ENCODE measurements at regions not wholly inside any gene's neighbourhood (a gene's known extent, or its start where the extent isn't known, plus 50 kb on each side); places are given as distances from the start of the nearest gene placed in this dataset.

DNA sequence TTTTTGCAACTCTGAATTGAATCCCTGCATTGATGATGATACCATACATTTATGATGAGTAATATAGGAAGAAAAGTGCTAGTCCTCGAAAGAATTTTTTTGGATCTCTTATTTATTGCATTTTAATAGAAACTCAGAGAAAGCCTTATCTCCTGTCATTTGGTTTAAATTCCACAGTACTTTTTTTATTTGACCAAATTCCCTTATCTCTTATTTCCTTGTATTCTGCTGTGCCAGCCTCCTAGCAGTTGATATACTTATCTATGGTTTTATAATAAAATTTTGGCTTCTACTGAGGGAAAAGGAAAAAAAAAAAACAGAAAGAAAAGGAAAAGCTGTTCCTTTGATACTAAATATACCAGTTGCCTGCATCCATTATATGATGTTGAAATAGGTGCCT lies 535.1 kb upstream of the NR2F2 start:
- no peak overlapping the region for H4K12ac ChIP-seq (ENCODE audit: low read depth, low read length)
- no peak overlapping the region for H3K23ac ChIP-seq (ENCODE audit: low read length)
- no peaks in the 10 kb centered on the region for H3K9me3 ChIP-seq (ENCODE audit: insufficient read depth, low read depth, low read length)
- no peaks in the 10 kb centered on the region for H3K79me2 ChIP-seq (ENCODE audit: control insufficient read depth, insufficient read depth, low read length, poor library complexity)
- no peak overlapping the region for H3K27ac ChIP-seq (ENCODE audit: low read depth, low read length)
- no peak overlapping the region for H2AK5ac ChIP-seq (ENCODE audit: low read length)
- H3K18ac ChIP-seq (ENCODE audit: low read length): no peak overlapping the region
- no peak overlapping the region for H2BK120ac ChIP-seq (ENCODE audit: insufficient read depth, low read length, poor library complexity)
- H3K9ac ChIP-seq (ENCODE audit: low read length): no peak overlapping the region
- no peaks in the 10 kb centered on the region for H3K4me1 ChIP-seq (ENCODE audit: control insufficient read depth in 1 of 2, insufficient read depth in 2 of 2, low read length in 2 of 2)
- H2BK12ac ChIP-seq (ENCODE audit: low read length): no peak overlapping the region
- no peak overlapping the region for H3K14ac ChIP-seq (ENCODE audit: low read length)
- no peaks in the 10 kb centered on the region for H3K36me3 ChIP-seq (ENCODE audit: control insufficient read depth in 1 of 2, insufficient read depth in 2 of 2, low read length in 2 of 2)
- no peaks in the 10 kb centered on the region for H3K27me3 ChIP-seq (ENCODE audit: insufficient read depth, low read length)
- no peak overlapping the region for H3K4me2 ChIP-seq (ENCODE audit: low read length)
- no peak for DNase-seq
- no peak overlapping the region for H3K4ac ChIP-seq (ENCODE audit: low read depth, low read length)
- no peak overlapping the region for H2AFZ ChIP-seq (ENCODE audit: insufficient read depth, low read length, poor library complexity)
- H3K79me1 ChIP-seq (ENCODE audit: low read length): no peaks in the 10 kb centered on the region
- no CpG with 5 or more reads among the region's 1 CpG for WGBS (ENCODE audit: extremely low coverage, insufficient coverage, insufficient read length)
- no peak overlapping the region for H2BK5ac ChIP-seq (ENCODE audit: low read depth, low read length, poor library complexity)
- no peak overlapping the region for H4K8ac ChIP-seq (ENCODE audit: low read depth, low read length)
- no peak overlapping the region for H4K91ac ChIP-seq (ENCODE audit: low read depth, low read length)
- no peak overlapping the region for H3K4me3 ChIP-seq (ENCODE audit: low read depth, low read length)

DNA sequence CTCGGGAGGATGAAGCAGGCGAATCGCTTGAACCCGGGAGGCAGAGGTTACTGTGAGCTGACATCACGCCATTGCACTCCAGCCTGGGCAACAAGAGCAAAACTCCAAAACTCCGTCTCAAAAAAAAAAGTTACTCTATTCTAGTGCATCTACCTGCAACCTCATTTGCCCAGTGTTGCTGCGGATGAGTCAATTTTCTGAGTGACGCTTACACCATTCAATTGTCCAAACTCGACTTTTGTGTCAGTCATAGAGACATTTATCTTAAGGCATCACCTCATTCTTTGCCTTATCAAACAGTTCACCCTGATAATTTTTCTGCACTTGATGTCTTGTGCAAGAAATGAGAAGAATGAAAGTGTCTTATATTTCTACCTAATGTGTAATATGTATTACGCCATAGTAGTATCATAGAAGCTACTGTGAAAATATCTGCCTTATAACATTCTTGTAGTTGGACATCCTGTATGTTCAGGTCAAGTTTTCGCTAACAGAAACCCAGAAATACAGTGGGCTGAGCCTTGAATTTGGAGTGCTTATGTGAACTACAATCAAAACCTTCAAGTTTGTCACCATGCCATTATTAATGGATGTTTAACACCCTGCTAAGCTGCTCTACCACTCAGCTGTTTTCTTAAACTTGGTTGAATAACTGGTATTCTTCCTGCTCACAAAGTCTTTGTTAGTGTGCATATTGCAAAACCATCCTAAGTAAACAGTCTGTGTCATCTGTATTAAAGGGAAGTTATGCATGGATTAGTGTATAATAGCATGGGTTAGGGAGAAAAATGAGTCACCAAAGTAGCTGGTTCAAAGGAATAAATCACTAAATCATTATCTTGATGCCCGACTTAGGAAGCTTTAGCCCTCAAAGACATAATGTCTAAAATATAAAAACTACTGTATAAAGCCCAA lies 531.0 kb upstream of the NR2F2 start:
- DNase-seq: peak in 1 of 2 donors; percentile 13
- no CpG with 5 or more reads among the region's 12 CpGs for WGBS (ENCODE audit: extremely low coverage, insufficient coverage, insufficient read length)
- H3K79me1 ChIP-seq (ENCODE audit: low read length): no peaks in the 10 kb centered on the region
- H3K79me2 ChIP-seq (ENCODE audit: control insufficient read depth, insufficient read depth, low read length, poor library complexity): no peaks in the 10 kb centered on the region
- no peak overlapping the region for H2AK5ac ChIP-seq (ENCODE audit: low read length)
- no peak overlapping the region for H3K23ac ChIP-seq (ENCODE audit: low read length)
- no peak overlapping the region for H3K27ac ChIP-seq (ENCODE audit: low read depth, low read length)
- H3K4ac ChIP-seq (ENCODE audit: low read depth, low read length): no peak overlapping the region
- no peak overlapping the region for H3K9ac ChIP-seq (ENCODE audit: low read length)
- H3K4me1 ChIP-seq (ENCODE audit: control insufficient read depth in 1 of 2, insufficient read depth in 2 of 2, low read length in 2 of 2): no peaks in the 10 kb centered on the region
- no peak overlapping the region for H2BK120ac ChIP-seq (ENCODE audit: insufficient read depth, low read length, poor library complexity)
- H3K18ac ChIP-seq (ENCODE audit: low read length): no peak overlapping the region
- no peak overlapping the region for H2AFZ ChIP-seq (ENCODE audit: insufficient read depth, low read length, poor library complexity)
- H2BK12ac ChIP-seq (ENCODE audit: low read length): no peak overlapping the region
- no peaks in the 10 kb centered on the region for H3K9me3 ChIP-seq (ENCODE audit: insufficient read depth, low read depth, low read length)
- H4K12ac ChIP-seq (ENCODE audit: low read depth, low read length): no peak overlapping the region
- no peak overlapping the region for H3K4me2 ChIP-seq (ENCODE audit: low read length)
- no peak overlapping the region for H4K8ac ChIP-seq (ENCODE audit: low read depth, low read length)
- no peak overlapping the region for H2BK5ac ChIP-seq (ENCODE audit: low read depth, low read length, poor library complexity)
- no peak overlapping the region for H4K91ac ChIP-seq (ENCODE audit: low read depth, low read length)
- no peak overlapping the region for H3K4me3 ChIP-seq (ENCODE audit: low read depth, low read length)
- H3K27me3 ChIP-seq (ENCODE audit: insufficient read depth, low read length): no peaks in the 10 kb centered on the region
- no peak overlapping the region for H3K14ac ChIP-seq (ENCODE audit: low read length)
- H3K36me3 ChIP-seq (ENCODE audit: control insufficient read depth in 1 of 2, insufficient read depth in 2 of 2, low read length in 2 of 2): no peaks in the 10 kb centered on the region

DNA sequence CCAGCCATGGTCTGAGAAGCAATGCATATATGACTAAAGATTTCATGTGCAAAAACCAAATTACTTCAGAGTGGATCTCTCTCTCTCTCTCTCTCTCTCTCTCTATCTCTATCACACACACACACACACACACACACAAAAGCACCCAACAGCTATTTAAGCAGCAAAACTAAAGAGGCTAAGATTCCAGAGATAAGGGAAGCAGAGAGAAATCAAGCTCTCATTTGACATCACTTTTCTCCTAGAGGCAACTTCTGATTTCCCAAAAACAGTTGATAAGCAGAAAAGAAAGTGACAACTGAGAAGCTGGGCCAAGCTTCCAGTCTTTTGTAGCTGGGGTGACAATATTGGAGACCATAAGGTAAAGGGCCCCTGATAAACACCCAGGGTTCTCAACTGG lies 526.0 kb upstream of the NR2F2 start:
- Histone ChIP-seq H3K18ac (ENCODE audit: low read length) (no peak overlapping the region), H3K79me2 (ENCODE audit: control insufficient read depth, insufficient read depth, low read length, poor library complexity) (no peaks in the 10 kb centered on the region), H2AK5ac (ENCODE audit: low read length) (no peak overlapping the region)

DNA sequence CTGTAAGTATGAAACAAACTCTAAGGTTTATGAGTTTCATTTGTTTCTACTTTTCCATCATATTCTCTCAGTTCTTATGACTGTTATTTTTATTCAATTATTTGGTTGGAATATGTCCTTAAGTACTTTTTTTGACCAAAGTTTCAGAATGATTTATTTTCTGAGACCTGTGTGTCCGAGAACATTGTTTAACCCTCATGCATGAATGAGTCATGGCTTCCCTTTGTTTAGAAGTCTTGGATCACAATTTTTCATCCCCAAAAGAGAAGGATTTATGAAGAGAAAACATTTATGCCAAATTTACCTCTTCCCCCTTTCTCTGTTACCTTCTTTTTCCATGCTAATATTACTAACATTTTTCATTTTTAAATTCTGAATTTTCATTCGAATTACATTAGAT lies 518.0 kb upstream of the NR2F2 start:
- Histone ChIP-seq H4K12ac (ENCODE audit: low read depth, low read length) (no peak overlapping the region), H3K4me3 (ENCODE audit: low read depth, low read length) (no peak overlapping the region), H3K14ac (ENCODE audit: low read length) (no peak overlapping the region), H3K27ac (ENCODE audit: low read depth, low read length) (no peak overlapping the region), H2AFZ (ENCODE audit: insufficient read depth, low read length, poor library complexity) (no peak overlapping the region), H3K18ac (ENCODE audit: low read length) (no peak overlapping the region), H3K4me2 (ENCODE audit: low read length) (no peak overlapping the region), H3K9me3 (ENCODE audit: insufficient read depth, low read depth, low read length) (no peaks in the 10 kb centered on the region), H3K4ac (ENCODE audit: low read depth, low read length) (no peak overlapping the region), H4K8ac (ENCODE audit: low read depth, low read length) (no peak overlapping the region), H2AK5ac (ENCODE audit: low read length) (no peak overlapping the region), H2BK120ac (ENCODE audit: insufficient read depth, low read length, poor library complexity) (no peak overlapping the region), H2BK12ac (ENCODE audit: low read length) (no peak overlapping the region), H3K23ac (ENCODE audit: low read length) (no peak overlapping the region), H3K36me3 (ENCODE audit: control insufficient read depth in 1 of 2, insufficient read depth in 2 of 2, low read length in 2 of 2) (no peaks in the 10 kb centered on the region), H3K9ac (ENCODE audit: low read length) (no peak overlapping the region), H4K91ac (ENCODE audit: low read depth, low read length) (no peak overlapping the region), H2BK5ac (ENCODE audit: low read depth, low read length, poor library complexity) (no peak overlapping the region), H3K79me1 (ENCODE audit: low read length) (no peaks in the 10 kb centered on the region), H3K27me3 (ENCODE audit: insufficient read depth, low read length) (no peaks in the 10 kb centered on the region), H3K4me1 (ENCODE audit: control insufficient read depth in 1 of 2, insufficient read depth in 2 of 2, low read length in 2 of 2) (no peaks in the 10 kb centered on the region), H3K79me2 (ENCODE audit: control insufficient read depth, insufficient read depth, low read length, poor library complexity) (no peaks in the 10 kb centered on the region)
- WGBS (ENCODE audit: extremely low coverage, insufficient coverage, insufficient read length): 100% methylated on average over 1 of the region's 2 CpGs
- no peak for DNase-seq

More for the DNA sequence above, 526.0 kb upstream of the NR2F2 start:
- Histone ChIP-seq H3K9ac (ENCODE audit: low read length) (no peak overlapping the region), H2BK12ac (ENCODE audit: low read length) (no peak overlapping the region), H3K4me3 (ENCODE audit: low read depth, low read length) (no peak overlapping the region), H4K91ac (ENCODE audit: low read depth, low read length) (no peak overlapping the region), H3K36me3 (ENCODE audit: control insufficient read depth in 1 of 2, insufficient read depth in 2 of 2, low read length in 2 of 2) (no peaks in the 10 kb centered on the region), H3K79me1 (ENCODE audit: low read length) (no peaks in the 10 kb centered on the region), H3K4me2 (ENCODE audit: low read length) (no peak overlapping the region), H4K8ac (ENCODE audit: low read depth, low read length) (no peak overlapping the region), H3K4me1 (ENCODE audit: control insufficient read depth in 1 of 2, insufficient read depth in 2 of 2, low read length in 2 of 2) (no peaks in the 10 kb centered on the region), H3K27me3 (ENCODE audit: insufficient read depth, low read length) (no peaks in the 10 kb centered on the region), H3K27ac (ENCODE audit: low read depth, low read length) (no peak overlapping the region), H3K9me3 (ENCODE audit: insufficient read depth, low read depth, low read length) (no peaks in the 10 kb centered on the region), H3K4ac (ENCODE audit: low read depth, low read length) (no peak overlapping the region), H4K12ac (ENCODE audit: low read depth, low read length) (no peak overlapping the region), H3K14ac (ENCODE audit: low read length) (no peak overlapping the region), H2BK5ac (ENCODE audit: low read depth, low read length, poor library complexity) (no peak overlapping the region), H3K23ac (ENCODE audit: low read length) (no peak overlapping the region), H2BK120ac (ENCODE audit: insufficient read depth, low read length, poor library complexity) (no peak overlapping the region), H2AFZ (ENCODE audit: insufficient read depth, low read length, poor library complexity) (no peak overlapping the region)
- DNase-seq: no peak

All from trophoblast cell (in vitro differentiated cells and primary cell).